ENCODE measurements at regions not wholly inside any gene's neighbourhood (a gene's known extent, or its start where the extent isn't known, plus 50 kb on each side); places are given as distances from the start of the nearest gene placed in this dataset.

DNA sequence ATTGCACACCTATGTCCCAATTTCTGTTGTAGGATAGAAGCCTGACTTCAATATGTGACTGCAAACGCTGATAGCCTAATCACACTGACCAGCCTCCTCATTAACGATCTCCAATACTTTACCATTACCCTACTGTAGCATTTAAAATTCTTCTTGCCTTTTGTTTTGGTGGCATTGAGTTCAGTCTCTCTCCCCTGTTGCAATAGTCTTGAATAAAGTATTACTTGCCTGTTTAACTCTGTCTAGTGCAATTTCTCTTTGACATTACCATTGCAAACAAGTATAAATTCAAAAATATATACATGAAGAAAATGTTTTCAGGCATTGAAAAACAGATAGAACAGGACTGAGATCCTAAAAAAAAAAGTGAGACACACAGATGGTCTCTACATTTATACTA lies 649.1 kb upstream of the B3GAT1 start:
- H3K9ac ChIP-seq (ENCODE audit: insufficient read depth in 1 of 2, low read depth in 2 of 2, low read length in 2 of 2) = no peak overlapping the region
- no peaks in the 10 kb centered on the region for H3K79me2 ChIP-seq (ENCODE audit: control insufficient read depth, insufficient read depth, low read length)
- BruUV-seq (replicated peaks) = no TSS peak
- TF ChIP-seq ZBTB1 (CRISPR knock-in tag; IDR thresholded peaks at IDR 0.05; ENCODE audit: borderline replicate concordance, low read depth) (no peak), SOX6 (IDR thresholded peaks at IDR 0.05) (no peak), CHD4 (IDR thresholded peaks at IDR 0.05; ENCODE audit: insufficient read depth, insufficient replicate concordance, low read depth, low read length, poor library complexity, severe bottlenecking) (no peak), MBD2 (IDR thresholded peaks at IDR 0.05; ENCODE audit: borderline replicate concordance, low read depth) (no peak), RFX5 (IDR thresholded peaks at IDR 0.05; ENCODE audit: low read depth, low read length) (no peak), ESRRB (CRISPR knock-in tag; IDR thresholded peaks at IDR 0.05; ENCODE audit: borderline replicate concordance) (no peak), ELF2 (CRISPR knock-in tag; IDR thresholded peaks at IDR 0.05) (no peak), ZNF778 (CRISPR knock-in tag; IDR thresholded peaks at IDR 0.05) (no peak), HDAC8 (tag; IDR thresholded peaks at IDR 0.05) (no peak), NELFE (IDR thresholded peaks at IDR 0.05; ENCODE audit: insufficient read depth, insufficient read length) (no peak)
- TF ChIP-seq, protein P1, sequence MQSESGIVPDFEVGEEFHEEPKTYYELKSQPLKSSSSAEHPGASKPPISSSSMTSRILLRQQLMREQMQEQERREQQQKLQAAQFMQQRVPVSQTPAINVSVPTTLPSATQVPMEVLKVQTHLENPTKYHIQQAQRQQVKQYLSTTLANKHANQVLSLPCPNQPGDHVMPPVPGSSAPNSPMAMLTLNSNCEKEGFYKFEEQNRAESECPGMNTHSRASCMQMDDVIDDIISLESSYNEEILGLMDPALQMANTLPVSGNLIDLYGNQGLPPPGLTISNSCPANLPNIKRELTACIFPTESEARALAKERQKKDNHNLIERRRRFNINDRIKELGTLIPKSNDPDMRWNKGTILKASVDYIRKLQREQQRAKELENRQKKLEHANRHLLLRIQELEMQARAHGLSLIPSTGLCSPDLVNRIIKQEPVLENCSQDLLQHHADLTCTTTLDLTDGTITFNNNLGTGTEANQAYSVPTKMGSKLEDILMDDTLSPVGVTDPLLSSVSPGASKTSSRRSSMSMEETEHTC (IDR thresholded peaks at IDR 0.05) = no peak
- TF ChIP-seq, protein P2, sequence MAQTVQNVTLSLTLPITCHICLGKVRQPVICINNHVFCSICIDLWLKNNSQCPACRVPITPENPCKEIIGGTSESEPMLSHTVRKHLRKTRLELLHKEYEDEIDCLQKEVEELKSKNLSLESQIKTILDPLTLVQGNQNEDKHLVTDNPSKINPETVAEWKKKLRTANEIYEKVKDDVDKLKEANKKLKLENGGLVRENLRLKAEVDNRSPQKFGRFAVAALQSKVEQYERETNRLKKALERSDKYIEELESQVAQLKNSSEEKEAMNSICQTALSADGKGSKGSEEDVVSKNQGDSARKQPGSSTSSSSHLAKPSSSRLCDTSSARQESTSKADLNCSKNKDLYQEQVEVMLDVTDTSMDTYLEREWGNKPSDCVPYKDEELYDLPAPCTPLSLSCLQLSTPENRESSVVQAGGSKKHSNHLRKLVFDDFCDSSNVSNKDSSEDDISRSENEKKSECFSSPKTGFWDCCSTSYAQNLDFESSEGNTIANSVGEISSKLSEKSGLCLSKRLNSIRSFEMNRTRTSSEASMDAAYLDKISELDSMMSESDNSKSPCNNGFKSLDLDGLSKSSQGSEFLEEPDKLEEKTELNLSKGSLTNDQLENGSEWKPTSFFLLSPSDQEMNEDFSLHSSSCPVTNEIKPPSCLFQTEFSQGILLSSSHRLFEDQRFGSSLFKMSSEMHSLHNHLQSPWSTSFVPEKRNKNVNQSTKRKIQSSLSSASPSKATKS (CRISPR knock-in tag; IDR thresholded peaks at IDR 0.05) = no peak
- no peak for ATAC-seq
- no peaks in the 10 kb centered on the region for H4K20me1 ChIP-seq (replicated peaks; ENCODE audit: control insufficient read depth, insufficient read depth, low read length)
- in situ Hi-C loops (cut with MboI) (no loop called here), intact Hi-C loops (cut with micrococcal nuclease) (no loop called here)
- H3K4me2 ChIP-seq (ENCODE audit: insufficient read depth, low read length) = no peak overlapping the region
- no peaks in the 10 kb centered on the region; the same call in 1 of the 2 replicates for H3K9me3 ChIP-seq (replicated peaks; ENCODE audit: control insufficient read depth, insufficient read depth, low read depth, low read length)
- H3K27ac ChIP-seq (ENCODE audit: extremely low read depth, low read depth, low read length) = no peak overlapping the region
- no peak overlapping the region for H2AFZ ChIP-seq (ENCODE audit: low read depth, low read length)
- H3K4me1 ChIP-seq (replicated peaks in 1 of 2; ENCODE audit: control insufficient read depth in 2 of 2, insufficient read depth in 2 of 2, low read length in 2 of 2) = no peaks in the 10 kb centered on the region
- H3K36me3 ChIP-seq (ENCODE audit: control insufficient read depth, insufficient read depth, low read length) = no peaks in the 10 kb centered on the region
- CTCF ChIA-PET (ENCODE audit: low intra/inter-chr PET ratio) = no interaction called here
- no peak for DNase-seq (ENCODE audit: extremely low read depth in 1 of 4, low spot score in 3 of 4)
- H3K27me3 ChIP-seq (ENCODE audit: control insufficient read depth in 2 of 2, insufficient read depth in 2 of 2, low read length in 2 of 2) = no peaks in the 10 kb centered on the region
- 0% methylated on average over 2 of the region's 2 CpGs for WGBS (ENCODE audit: insufficient coverage, low coverage, missing lambda C conversion rate)
- POLR2A ChIA-PET = no interaction called here
- H3K9me1 ChIP-seq (ENCODE audit: control insufficient read depth, insufficient read depth, low read length) = no peaks in the 10 kb centered on the region
- H3K4me3 ChIP-seq = no peak overlapping the region
- FAIRE-seq = no peak
